Sciatic nerve (tissue), 2 donors: ENCODE measurements at regions not wholly inside any gene's neighbourhood (a gene's known extent, or its start where the extent isn't known, plus 50 kb on each side); places are given as distances from the start of the nearest gene placed in this dataset.

ENCODE experiments used
- ATAC-seq: fragments of 200-7000 bp; cut with Tn5 transposase; one replicate; pipeline ENCODE4 v1.9.1; 2020; ENCODE audit warnings: mild to moderate bottlenecking, moderate library complexity
- DNase-seq: peaks from one replicate; pipeline ENCODE4 v3.0.0-alpha.2; 2020; ENCODE audit warnings: low spot score
- intact Hi-C: fragments of 100-400 bp; cut with DNase I; formaldehyde crosslinking; loops from one replicate; pipeline ENCODE4 v1.14.2; 2022
- donor health status: DM: no; HTN: no; CAD: no.
- donor health status: DM: no; HTN: no; CAD: no.

DNA sequence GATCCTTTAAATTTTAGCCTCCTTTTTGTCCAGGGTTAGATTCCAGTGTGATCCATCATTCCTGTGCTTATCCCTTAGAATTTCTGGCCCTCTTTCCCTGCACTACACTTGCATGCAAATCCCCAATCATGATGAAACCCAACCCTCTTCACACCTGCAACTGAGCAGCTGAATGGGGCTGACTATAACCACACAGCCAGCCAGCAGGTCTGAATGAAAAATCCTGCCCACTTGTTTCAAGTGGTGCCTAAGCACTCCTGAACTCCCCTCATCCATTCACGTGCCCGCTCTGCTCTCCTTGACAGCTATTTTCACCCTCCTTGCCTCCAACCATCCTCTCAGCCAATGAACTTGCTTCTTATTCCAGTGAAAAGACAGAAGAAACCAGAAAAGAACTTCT lies 80.5 kb upstream of the AFF3 start:
- no peak for ATAC-seq
- DNase-seq: no peak
- intact Hi-C loops: no loop called here

DNA sequence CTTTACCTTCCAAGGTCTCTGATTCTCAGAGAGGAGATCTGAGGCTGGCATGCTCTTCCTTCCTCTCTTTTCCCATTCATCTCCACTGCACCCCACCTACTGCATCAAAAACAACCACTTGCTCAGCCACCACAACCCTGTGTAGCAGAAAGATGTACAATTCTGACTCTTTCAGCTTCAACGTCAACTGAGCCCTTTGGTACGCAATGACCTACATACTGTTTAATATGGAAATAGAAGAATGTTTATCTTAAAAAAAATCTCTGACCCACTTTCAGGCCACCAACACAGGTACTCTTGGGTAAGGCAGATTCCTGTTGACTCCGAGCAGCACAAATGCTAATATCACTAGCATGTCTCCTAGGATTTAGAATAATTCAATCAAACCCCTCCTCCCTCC lies 76.2 kb upstream of the AFF3 start:
- intact Hi-C loops: loop anchor here (5.0 kb wide), 1 partner anchor 1759 kb away; no protein-coding TSS in a partner anchor
- no peak for DNase-seq
- no peak for ATAC-seq

DNA sequence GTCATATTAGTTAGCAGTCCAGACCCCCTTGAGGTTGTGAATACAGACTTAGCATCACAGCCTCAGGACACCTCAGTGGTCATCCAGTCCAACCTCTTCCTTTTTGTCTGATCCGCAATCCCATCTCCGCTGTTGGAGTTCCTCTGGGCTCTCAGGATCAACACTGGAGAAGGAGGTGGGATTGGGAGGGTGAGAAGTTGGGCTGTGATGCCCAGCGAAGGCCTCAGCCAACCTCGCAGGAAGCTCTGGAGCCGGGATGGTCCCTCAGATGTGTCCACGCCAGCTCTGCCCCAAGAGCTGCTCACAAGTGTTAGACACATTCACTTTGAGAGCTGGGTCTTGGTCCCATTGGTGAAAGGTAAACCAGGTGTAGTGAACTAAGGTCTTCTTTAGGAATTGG lies 74.9 kb upstream of the AFF3 start:
- intact Hi-C loops: loop anchor here (5.0 kb wide), 1 partner anchor 1760 kb away; no protein-coding TSS in a partner anchor
- ATAC-seq: no peak

DNA sequence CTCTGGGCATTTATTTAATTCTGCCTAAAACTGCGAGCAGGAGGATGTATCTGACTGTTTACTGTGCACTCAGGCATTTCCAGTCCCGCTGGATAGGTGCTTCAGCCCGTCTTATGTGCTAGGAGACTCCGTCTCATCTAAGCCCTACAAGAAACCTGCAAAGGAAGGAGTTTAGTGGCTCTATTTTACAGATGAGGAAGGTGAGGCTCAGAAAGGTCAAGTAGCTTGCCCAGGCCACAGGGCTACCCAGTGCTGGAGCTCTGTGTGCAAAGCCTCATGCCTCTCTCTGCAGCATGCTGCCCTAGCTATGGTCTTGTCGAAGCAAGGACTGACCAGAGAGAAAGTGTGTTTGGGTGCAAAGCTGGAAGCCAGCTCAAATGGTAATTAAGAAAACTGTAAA lies 73.6 kb upstream of the AFF3 start:
- no peak for ATAC-seq
- intact Hi-C loops: loop anchor here (5.0 kb wide), 1 partner anchor 1761 kb away; no protein-coding TSS in a partner anchor
- no peak for DNase-seq

More for the DNA sequence above, 74.9 kb upstream of the AFF3 start:
- DNase-seq: no peak

DNA sequence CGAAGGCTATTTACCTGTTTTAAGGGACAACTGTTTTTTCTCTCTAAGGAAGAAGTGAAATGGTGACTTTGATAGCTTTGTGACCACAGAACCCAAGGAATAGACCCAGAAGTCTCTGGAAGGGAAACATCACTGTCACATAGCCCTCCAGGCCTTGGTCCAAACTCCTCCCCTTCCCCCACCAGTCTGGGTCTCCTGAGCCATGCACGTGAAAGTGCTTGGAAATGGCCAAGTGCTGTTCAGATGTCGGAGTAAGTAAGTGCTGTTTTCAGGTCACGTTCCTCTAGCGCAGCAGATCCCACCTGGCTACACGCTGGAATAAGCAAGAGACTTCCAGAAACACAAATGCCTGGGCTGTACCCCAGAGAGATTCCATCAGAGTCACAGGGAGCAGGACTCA lies 73.0 kb upstream of the AFF3 start:
- ATAC-seq: no peak
- intact Hi-C loops: loop anchor here (5.0 kb wide), 1 partner anchor 1762 kb away; no protein-coding TSS in a partner anchor
- no peak for DNase-seq

DNA sequence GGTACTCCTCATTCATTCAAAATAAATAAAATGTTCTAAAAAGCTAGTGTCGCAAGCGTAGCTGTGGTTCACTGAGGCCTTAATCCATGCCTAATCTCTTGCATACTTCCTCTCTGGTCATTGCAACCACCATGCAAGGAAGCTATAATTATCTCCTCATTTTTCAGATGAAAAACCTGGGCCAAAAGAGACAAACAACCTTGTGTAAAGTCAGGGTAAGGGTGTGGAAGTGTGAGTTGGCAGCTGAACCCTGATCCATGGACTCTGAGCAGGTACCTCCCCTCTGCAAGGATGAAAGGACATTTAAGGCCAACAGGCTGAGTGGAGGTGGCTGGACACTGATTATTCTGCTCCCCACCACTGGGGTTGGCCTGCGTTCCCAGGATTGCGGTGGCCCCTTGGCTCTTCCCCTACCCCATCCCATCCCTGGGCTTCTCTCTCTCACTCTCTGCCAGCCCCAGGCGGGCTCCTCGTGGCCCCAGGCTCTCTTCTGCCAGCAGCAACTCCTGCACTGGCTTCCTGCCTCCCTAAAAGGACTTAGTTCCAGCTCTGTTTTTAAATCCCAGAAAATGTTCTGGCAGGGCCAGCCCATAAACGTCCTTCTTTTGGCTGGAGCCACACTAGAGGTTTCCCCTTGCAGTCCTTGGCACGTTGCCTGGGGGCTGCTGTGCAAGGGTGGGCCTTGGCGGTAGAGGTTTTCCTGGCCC lies 72.0 kb upstream of the AFF3 start:
- no peak for DNase-seq
- intact Hi-C loops: no loop called here
- ATAC-seq: peak; percentile 82

DNA sequence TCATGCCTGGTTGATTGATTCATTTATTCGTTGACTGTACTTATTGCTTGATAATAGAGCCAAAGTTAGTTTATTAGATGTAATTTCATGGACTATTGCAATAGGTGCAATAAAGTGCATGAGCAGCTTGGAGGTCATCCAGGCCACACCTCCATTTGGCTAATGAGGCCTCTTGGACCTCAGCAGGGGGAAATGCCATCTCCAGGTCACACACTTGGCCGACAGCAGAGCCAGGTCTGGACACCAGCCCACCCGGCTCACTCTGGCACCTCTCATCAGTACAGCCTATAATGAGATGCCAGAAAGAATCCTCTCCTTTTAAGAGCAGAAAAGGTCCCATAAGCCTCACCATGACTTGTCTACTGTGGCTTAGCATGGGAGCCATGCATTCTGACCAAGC lies 71.2 kb upstream of the AFF3 start:
- ATAC-seq (peak; percentile 31), DNase-seq (no peak)
- intact Hi-C loops: no loop called here

DNA sequence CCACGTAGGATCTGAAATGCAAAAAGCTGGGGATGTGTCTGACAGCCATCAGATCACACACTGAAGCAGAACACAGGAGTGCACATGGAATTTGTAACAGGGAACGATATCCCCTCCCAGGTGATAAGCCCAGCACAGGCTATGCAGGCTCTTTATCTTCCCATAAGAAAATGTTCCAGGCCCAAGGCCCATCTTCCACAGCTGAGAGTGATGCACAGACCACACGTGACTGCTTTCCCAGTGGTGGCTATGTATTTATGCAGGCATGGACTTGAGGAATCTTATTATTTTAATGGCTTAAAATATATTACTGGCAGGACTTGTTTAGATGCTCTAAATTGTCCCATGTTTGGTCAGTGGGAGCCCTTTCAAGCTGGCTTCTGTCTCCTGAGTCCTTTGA lies 70.5 kb upstream of the AFF3 start:
- no peak for DNase-seq
- ATAC-seq: no peak
- intact Hi-C loops: no loop called here

DNA sequence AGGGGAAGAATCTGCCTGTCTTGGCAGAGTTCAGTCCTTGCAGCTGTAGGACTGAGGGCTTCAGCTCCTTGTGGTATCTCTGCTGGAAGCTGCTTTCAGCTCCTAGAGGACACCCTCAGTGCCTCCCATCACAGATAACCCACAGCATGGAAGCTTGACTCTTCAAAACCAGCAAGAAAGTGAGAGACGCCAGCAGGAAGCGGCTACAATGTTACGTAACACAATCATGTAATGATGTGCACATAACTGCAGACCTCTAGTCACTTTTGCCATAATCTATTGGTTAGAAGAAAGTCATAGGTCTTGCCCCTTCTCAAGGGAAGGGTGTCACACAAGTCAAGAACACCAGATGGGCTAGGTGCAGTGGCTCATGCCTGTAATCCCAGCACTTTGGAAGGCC lies 69.1 kb upstream of the AFF3 start:
- ATAC-seq (no peak), DNase-seq (no peak)
- intact Hi-C loops: no loop called here

DNA sequence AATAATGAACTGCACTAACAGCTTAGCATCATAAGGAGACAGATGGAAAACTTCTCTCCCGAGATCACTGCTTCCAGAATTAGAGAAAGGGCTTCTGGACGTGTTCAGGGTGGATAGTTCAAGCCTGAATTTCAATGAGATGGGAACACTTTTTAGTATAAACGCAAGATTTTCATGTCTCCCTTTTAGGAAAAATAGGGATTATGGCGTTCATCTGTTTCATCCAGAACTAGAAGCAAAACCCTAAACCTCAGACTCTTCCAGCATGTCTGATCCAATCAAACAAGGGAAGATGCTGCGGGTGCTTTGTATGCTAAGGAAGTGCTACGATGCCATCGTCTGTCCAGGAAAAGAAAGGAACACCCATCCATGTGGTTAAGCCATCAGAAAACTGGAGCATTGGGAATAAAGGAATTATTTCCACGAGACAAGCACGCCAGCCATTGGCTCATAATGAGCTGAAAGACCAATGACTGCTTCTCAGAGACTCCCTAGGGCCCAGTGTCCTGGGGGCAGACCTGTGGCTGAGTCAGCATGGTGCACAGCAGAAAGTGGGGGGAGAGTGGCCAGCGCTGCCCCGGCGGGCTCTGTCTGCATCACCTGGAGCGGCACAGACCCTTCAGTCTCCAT lies 65.9 kb upstream of the AFF3 start:
- DNase-seq (no peak), ATAC-seq (peak; percentile 59)

DNA sequence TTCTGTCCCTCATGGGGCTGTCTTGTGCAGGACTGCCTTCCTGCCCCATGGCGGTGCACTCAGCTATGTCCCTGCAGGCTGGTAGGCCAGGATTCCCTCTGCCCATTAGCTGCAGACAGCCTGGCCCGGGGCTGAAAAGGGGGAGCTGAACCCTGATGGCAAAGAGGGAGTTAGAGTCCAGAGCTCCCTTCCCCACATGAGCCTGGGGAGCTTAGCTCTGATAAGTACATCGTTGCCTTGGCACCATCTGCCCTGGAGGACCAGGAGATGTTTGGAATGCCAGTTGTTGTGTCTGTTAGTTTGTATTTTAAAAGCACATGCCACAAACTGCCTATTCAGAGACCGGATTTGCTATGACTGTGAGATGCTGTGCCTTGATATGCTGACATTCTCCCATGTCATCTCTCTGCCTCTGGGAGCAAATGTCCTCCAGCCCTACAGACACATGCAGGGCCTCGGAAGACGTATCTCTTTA lies 65.1 kb upstream of the AFF3 start:
- ATAC-seq (no peak), DNase-seq (no peak)
- intact Hi-C loops: no loop called here

More for the DNA sequence above, 65.9 kb upstream of the AFF3 start:
- intact Hi-C loops: no loop called here

DNA sequence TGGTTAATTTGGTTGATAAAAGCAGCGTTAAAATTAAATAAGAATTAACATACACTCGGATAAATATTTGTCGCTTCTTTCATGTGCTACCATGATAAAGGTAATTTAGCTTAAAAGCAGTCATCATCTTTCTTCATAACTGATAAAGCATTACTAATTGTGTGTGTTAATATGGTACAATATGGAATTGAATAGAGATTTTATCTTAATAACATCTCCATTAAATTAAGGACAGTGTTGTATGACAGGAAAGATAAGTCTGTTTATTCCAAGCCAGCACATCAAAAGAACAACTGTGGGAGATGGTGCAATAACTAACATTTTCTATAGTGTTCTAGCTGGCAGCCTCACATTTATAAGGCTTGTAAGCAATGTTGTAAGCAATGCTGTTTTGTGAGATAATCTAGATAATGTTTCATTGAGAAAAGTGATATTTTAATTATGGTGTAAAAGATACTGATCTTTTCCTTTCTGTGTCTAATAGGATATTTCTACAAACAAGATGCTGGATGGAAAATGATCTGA lies 64.4 kb upstream of the AFF3 start:
- DNase-seq: no peak
- no peak for ATAC-seq
- intact Hi-C loops: no loop called here

DNA sequence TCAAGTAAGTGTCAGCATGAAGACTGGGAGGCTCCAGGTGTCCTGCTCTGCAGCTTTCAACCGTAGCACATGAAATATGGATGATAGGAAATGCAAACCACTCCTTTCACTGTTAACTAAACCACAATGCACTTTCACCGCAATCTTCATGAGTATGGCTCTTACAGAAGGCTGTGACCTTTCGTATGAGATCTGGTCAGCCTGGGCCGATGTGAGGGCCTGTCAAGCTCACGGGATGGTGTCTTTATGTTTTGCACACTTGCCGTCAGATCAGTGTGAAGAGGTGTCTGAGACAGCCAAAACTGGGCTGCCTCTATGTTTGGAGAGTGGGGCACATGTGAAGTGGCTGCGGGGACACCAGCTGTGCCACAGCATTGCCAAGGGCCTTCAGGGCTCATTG lies 62.8 kb upstream of the AFF3 start:
- no peak for ATAC-seq
- DNase-seq: no peak
- intact Hi-C loops: no loop called here

DNA sequence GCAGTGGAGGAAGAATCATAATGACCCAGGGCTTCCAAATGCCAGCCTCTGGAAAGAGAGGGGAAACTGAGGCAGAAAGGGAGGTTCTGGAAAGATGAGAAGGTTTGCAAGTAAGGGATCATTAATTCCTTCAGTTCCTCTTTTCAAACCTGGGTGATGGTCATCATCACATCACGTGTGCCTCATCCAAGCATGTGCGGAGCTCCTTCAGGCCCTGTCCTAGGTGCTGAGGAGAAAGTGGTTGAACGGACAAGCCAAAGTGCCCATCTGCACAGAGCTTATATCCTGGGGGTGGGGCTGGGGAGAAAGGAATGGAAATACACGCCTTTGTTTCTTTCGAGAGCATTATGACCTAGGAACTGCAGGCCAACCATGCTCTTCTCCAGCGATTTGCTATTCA lies 60.2 kb upstream of the AFF3 start:
- no peak for DNase-seq
- intact Hi-C loops: no loop called here
- no peak for ATAC-seq

DNA sequence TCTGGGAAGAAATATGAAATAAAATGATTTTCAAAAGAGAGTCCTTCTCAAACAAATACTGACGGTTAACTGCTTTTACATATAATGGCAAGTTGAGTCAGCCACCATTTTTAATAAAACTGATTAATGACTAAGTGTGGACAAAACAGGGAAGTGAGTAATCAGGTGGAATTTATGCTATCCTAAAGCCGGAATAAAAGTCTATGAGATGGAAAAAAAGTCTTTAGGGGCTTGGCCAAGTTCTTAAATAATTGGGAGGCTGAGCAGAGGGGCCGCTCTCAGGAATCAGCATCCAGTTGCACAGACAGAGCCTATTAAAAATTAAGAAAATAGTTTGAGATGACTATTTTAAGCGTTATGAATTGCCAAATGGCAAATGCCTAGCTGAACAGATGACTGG lies 58.6 kb upstream of the AFF3 start:
- ATAC-seq: no peak
- DNase-seq: no peak
- intact Hi-C loops: no loop called here

DNA sequence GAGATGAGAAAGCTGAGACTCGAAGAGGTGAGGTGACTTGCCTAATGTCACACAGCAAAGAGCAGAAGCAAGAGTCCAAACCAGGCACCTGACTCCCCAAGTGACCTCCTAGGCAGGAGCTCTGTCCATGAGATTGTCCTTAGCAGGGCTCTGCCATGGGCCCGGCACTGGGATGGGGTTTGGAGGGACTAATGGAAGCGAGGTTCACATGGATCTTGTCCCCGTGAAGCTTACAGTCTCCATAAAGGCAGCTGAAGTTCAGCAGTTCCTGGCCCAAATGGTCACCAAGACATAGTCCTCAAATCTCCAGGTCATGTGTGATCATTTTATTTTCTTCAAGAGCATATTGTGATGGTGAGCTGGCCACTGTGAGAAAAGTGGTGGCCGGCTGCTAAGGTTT lies 57.0 kb upstream of the AFF3 start:
- intact Hi-C loops: no loop called here

DNA sequence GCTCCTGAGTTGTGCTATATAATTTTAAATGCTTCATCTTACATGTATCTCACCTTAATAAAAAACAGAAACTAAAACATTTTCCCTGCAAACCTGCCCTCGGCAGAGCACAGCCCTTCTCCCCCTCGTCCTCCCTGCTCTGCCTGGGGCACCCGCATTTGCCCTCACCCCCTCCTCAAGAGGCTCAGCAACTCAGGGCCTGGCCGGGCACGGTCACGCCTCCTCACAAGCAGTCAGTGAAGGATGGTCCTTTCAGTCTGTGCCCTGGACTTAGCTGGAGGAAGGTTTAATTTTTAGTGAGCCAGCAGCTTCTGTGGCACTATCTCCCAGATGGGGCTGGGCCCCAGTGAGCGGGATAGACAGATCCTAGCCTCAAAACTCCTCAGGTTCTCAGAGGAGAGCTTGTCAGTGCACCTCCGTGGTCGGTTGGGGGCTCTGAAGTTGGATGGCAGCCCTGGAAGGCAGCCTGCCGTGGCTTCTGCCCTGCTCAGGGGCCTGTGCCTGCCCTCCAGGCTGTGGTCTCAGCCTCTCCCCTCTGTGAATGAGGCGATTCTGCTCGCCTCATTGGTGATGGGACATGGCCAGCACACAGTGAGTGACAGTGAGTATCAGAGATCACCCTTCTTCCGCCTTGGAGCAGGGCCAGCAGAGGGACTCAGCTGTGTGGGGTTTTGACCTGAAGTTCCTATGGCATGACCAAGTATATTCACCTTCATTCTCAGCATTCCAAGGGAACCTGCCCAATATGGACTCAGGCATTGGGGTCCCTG lies 56.3 kb upstream of the AFF3 start:
- no peak for ATAC-seq
- DNase-seq: no peak
- intact Hi-C loops: no loop called here

More for the DNA sequence above, 57.0 kb upstream of the AFF3 start:
- no peak for DNase-seq
- no peak for ATAC-seq

DNA sequence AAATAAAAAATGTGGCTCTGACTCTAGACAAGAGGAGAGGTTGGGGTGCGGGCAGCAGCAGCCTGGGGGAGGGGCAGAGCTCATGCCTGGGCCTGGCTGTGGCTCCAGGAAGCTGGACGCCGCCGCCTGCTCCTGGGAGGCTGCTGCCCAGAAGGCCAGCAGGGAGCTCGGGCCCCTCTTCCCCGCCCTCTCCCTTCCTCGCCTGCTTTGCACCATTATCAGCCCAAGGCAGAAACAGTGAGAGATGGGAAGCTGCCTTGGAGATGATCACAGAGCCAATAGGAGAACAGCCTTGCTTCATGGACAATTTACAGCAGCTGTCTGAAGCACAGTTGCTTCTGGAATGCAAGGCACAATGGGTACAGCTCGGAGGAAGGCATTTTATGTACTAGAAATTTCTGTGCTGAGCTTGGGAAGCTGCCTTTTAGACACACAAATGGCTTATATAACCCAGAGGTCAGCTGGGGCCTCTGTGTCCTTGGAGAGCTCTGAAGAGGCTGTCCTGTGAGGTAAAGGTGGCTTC lies 55.3 kb upstream of the AFF3 start:
- DNase-seq: peak; percentile 76
- intact Hi-C loops: no loop called here
- peak; percentile 93 for ATAC-seq

DNA sequence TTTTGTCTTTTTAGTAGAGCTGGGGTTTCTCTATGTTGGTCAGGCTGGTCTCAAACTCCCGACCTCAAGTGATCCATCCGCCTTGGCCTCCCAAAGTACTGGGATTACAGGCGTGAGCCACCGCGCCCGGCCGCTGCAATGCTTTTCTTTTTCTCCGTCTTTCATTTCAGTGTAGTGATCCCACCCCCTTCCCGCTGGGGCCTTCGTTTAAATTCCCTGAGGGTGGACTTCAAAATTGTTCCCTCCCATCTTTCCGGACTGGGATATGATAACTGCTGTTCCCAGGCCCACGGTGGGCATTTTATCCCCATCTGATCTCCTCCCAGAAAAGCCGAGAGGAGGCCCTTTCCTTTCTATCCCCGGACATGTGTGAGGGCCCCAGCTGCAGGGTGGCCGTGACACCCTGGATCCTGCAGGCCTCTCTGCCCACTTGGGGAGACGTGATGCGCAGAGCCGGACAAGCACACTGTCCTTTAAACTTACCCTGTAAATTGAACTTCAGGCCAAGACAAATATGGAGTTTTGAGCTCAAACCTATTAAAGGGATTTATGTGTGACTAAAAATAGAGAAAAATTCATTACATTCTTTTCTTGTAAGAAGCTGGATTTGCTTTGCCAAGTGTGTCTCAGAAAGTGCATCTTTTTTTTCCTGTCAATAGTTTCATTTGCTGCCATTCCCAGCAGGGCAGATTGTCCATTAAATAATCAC lies 54.5 kb upstream of the AFF3 start:
- DNase-seq: no peak
- ATAC-seq: peak; percentile 49
- intact Hi-C loops: no loop called here
